SK-N-SH (cell line): ENCODE measurements at regions not wholly inside any gene's neighbourhood (a gene's known extent, or its start where the extent isn't known, plus 50 kb on each side); places are given as distances from the start of the nearest gene placed in this dataset.

ENCODE experiments used
- CTCF ChIP-seq: fragments of 200-600 bp; sonication (generic); IDR thresholded peaks from 2 replicates; pipeline ENCODE4 v1.6.1; 2017; ENCODE audit warnings: antibody characterized with exemption, mild to moderate bottlenecking, moderate library complexity
- EP300 ChIP-seq, 2 experiments: IDR thresholded peaks; 2 replicates each; pipeline versions ENCODE4 v1.4.0 to v1.6.1; 2012; ENCODE audit warnings: borderline replicate concordance in 1 of 2, low read depth in 1 of 2, low read length in 1 of 2
- FOXM1 ChIP-seq: IDR thresholded peaks from 2 replicates; pipeline ENCODE4 v1.4.0; 2012; ENCODE audit warnings: low read depth, mild to moderate bottlenecking
- NFIC ChIP-seq: IDR thresholded peaks from 2 replicates; pipeline ENCODE4 v1.4.0; 2012; ENCODE audit warnings: borderline replicate concordance
- RAD21 ChIP-seq: IDR thresholded peaks from 2 replicates; pipeline ENCODE4 v1.6.1; 2012; ENCODE audit warnings: mild to moderate bottlenecking, low read length
- SIN3A ChIP-seq: IDR thresholded peaks from 2 replicates; pipeline ENCODE4 v1.6.1; 2012; ENCODE audit warnings: low read depth, mild to moderate bottlenecking, low read length, moderate library complexity, borderline replicate concordance
- SMC3 ChIP-seq: IDR thresholded peaks from 2 replicates; pipeline ENCODE4 v1.6.1; 2012; ENCODE audit warnings: low read depth, low read length, improper control_type of control experiment
- TCF12 ChIP-seq: IDR thresholded peaks from 2 replicates; pipeline ENCODE4 v1.4.0; 2012
- YY1 ChIP-seq: IDR thresholded peaks from 2 replicates; pipeline ENCODE4 v1.4.0; 2012; ENCODE audit warnings: low read depth, mild to moderate bottlenecking
- ZBTB33 ChIP-seq: IDR thresholded peaks from 2 replicates; pipeline ENCODE4 v1.4.0; 2012; ENCODE audit warnings: low read depth, borderline replicate concordance
- TF ChIP-seq, protein P1 (sequence below): fragments of 150-350 bp; IDR thresholded peaks from 2 replicates; pipeline ENCODE4 v1.6.1; 2016; ENCODE audit warnings: mild to moderate bottlenecking, low read depth, low read length
- TF ChIP-seq, protein P2 (sequence below): fragments of 150-350 bp; IDR thresholded peaks from 2 replicates; pipeline ENCODE4 v1.6.1; 2017; ENCODE audit warnings: antibody characterized with exemption, low read length, low read depth, borderline replicate concordance

- TF ChIP-seq NFIC (no peak), CTCF (no peak), FOXM1 (no peak), SMC3 (no peak), TCF12 (no peak), ZBTB33 (no peak), SIN3A (no peak), EP300 (IDR thresholded peaks at IDR 0.05; ENCODE audit: borderline replicate concordance in 1 of 2, low read depth in 1 of 2, low read length in 1 of 2) (no peak), RAD21 (no peak), YY1 (no peak)
- TF ChIP-seq, protein P1, sequence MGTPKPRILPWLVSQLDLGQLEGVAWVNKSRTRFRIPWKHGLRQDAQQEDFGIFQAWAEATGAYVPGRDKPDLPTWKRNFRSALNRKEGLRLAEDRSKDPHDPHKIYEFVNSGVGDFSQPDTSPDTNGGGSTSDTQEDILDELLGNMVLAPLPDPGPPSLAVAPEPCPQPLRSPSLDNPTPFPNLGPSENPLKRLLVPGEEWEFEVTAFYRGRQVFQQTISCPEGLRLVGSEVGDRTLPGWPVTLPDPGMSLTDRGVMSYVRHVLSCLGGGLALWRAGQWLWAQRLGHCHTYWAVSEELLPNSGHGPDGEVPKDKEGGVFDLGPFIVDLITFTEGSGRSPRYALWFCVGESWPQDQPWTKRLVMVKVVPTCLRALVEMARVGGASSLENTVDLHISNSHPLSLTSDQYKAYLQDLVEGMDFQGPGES: no peak
- TF ChIP-seq, protein P2, sequence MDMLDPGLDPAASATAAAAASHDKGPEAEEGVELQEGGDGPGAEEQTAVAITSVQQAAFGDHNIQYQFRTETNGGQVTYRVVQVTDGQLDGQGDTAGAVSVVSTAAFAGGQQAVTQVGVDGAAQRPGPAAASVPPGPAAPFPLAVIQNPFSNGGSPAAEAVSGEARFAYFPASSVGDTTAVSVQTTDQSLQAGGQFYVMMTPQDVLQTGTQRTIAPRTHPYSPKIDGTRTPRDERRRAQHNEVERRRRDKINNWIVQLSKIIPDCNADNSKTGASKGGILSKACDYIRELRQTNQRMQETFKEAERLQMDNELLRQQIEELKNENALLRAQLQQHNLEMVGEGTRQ: no peak
Measured at GRCh38 chr2:172677363-172677762, 58.3 kb upstream of the RAPGEF4 start.
